ENCODE measurements at regions not wholly inside any gene's neighbourhood (a gene's known extent, or its start where the extent isn't known, plus 50 kb on each side); places are given as distances from the start of the nearest gene placed in this dataset.

DNA sequence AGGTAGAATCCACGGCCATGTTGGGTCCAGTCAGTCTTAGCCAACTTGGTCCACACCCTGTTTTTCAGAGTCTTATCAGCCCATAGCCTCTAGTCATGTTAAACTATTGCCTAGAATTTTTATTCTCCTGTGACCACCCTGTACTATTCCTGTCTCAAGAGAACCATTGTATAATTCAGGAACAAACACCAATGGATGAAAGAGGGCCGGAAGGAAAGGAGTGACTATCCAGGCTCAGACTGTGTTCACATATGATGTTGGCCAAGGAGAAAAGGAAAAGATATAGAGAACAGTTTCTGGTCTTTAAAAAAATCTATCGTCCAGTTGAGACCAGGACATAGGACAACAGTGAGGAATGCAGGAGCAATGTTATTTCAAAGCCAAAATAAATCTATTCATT, 82.9 kb upstream of the SETBP1 start:
- ChIA-PET POLR2A (no interaction called here), CTCF (no interaction called here)
- no peak overlapping the region for H3K27ac Mint-ChIP-seq
- H3K4me3 ChIP-seq (ENCODE audit: control extremely low read depth in 1 of 5, extremely low read depth in 1 of 5, insufficient read depth in 1 of 5, low read depth in 2 of 5, low read length in 4 of 5) = no peak overlapping the region
- H3K9ac ChIP-seq (ENCODE audit: low read length) = no peak overlapping the region
- WGBS (ENCODE audit: insufficient coverage) = 100% methylated on average over 1 of the region's 3 CpGs
- no peak overlapping the region for H3K27ac ChIP-seq (ENCODE audit: low read length in 2 of 2)
- no peaks in the 10 kb centered on the region for H3K9me3 ChIP-seq (ENCODE audit: control extremely low read depth in 1 of 3, control insufficient read depth in 2 of 3, insufficient read depth in 1 of 3, low read length in 2 of 3)
- H3K36me3 ChIP-seq (replicated peaks in 1 of 2; ENCODE audit: control extremely low read depth in 1 of 2, control insufficient read depth in 1 of 2, extremely low read depth in 1 of 2, insufficient read depth in 2 of 2, low read length in 1 of 2) = no peaks in the 10 kb centered on the region
- no peak overlapping the region for H3K4me3 Mint-ChIP-seq
- H3K27me3 Mint-ChIP-seq = no peaks in the 10 kb centered on the region
- H3K9me3 Mint-ChIP-seq (ENCODE audit: insufficient read depth) = no peaks in the 10 kb centered on the region
- H2AFZ ChIP-seq (ENCODE audit: insufficient read depth, low read depth, low read length, poor library complexity, severe bottlenecking) = no peak overlapping the region
- no peaks in the 10 kb centered on the region for H3K79me2 ChIP-seq (ENCODE audit: control insufficient read depth, insufficient read depth, low read length)
- ATAC-seq (ENCODE audit: low read depth) = no peak
- no peak overlapping the region for H3K4me2 ChIP-seq (replicated peaks; ENCODE audit: low read depth, low read length, poor library complexity, severe bottlenecking)
- no peak for DNase-seq
- no peak for TF ChIP-seq EZH2 (IDR thresholded peaks at IDR 0.05; ENCODE audit: borderline replicate concordance, insufficient read depth, low read depth, low read length, poor library complexity, severe bottlenecking)
- TF ChIP-seq, protein P1, sequence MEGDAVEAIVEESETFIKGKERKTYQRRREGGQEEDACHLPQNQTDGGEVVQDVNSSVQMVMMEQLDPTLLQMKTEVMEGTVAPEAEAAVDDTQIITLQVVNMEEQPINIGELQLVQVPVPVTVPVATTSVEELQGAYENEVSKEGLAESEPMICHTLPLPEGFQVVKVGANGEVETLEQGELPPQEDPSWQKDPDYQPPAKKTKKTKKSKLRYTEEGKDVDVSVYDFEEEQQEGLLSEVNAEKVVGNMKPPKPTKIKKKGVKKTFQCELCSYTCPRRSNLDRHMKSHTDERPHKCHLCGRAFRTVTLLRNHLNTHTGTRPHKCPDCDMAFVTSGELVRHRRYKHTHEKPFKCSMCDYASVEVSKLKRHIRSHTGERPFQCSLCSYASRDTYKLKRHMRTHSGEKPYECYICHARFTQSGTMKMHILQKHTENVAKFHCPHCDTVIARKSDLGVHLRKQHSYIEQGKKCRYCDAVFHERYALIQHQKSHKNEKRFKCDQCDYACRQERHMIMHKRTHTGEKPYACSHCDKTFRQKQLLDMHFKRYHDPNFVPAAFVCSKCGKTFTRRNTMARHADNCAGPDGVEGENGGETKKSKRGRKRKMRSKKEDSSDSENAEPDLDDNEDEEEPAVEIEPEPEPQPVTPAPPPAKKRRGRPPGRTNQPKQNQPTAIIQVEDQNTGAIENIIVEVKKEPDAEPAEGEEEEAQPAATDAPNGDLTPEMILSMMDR (IDR thresholded peaks at IDR 0.05) = no peak
- H3K27me3 ChIP-seq (replicated peaks in 1 of 4; ENCODE audit: control extremely low read depth in 1 of 4, control insufficient read depth in 3 of 4, insufficient read depth in 4 of 4, low read length in 3 of 4) = no peaks in the 10 kb centered on the region
- peaks cover 9 to 14% of the 10 kb centered on the region in 2 donors for H3K4me1 ChIP-seq (ENCODE audit: control insufficient read depth in 2 of 2, insufficient read depth in 2 of 2, low read length in 2 of 2)
- peaks cover 16% of the 10 kb centered on the region for H3K4me1 Mint-ChIP-seq
- intact Hi-C loops (cut with micrococcal nuclease) = no loop called here
- H4K20me1 ChIP-seq (ENCODE audit: control insufficient read depth, insufficient read depth, low read length, poor library complexity, severe bottlenecking) = no peaks in the 10 kb centered on the region

GRCh38 chr18:44598514-44598913, 82.2 kb upstream of the SETBP1 start:
- Histone ChIP-seq H4K20me1 (ENCODE audit: control insufficient read depth, insufficient read depth, low read length, poor library complexity, severe bottlenecking) (no peaks in the 10 kb centered on the region), H3K79me2 (ENCODE audit: control insufficient read depth, insufficient read depth, low read length) (no peaks in the 10 kb centered on the region), H3K4me1 (ENCODE audit: control insufficient read depth in 2 of 2, insufficient read depth in 2 of 2, low read length in 2 of 2) (peaks cover 13 to 18% of the 10 kb centered on the region in 2 donors), H3K9ac (ENCODE audit: low read length) (no peak overlapping the region), H3K27ac (ENCODE audit: low read length in 2 of 2) (no peak overlapping the region), H3K36me3 (replicated peaks in 1 of 2; ENCODE audit: control extremely low read depth in 1 of 2, control insufficient read depth in 1 of 2, extremely low read depth in 1 of 2, insufficient read depth in 2 of 2, low read length in 1 of 2) (no peaks in the 10 kb centered on the region), H3K9me3 (ENCODE audit: control extremely low read depth in 1 of 3, control insufficient read depth in 2 of 3, insufficient read depth in 1 of 3, low read length in 2 of 3) (peaks cover 0 to 3% (median 0%) of the 10 kb centered on the region in 3 donors), H2AFZ (ENCODE audit: insufficient read depth, low read depth, low read length, poor library complexity, severe bottlenecking) (no peak overlapping the region), H3K4me3 (ENCODE audit: control extremely low read depth in 1 of 5, extremely low read depth in 1 of 5, insufficient read depth in 1 of 5, low read depth in 2 of 5, low read length in 4 of 5) (no peak overlapping the region), H3K27me3 (replicated peaks in 1 of 4; ENCODE audit: control extremely low read depth in 1 of 4, control insufficient read depth in 3 of 4, insufficient read depth in 4 of 4, low read length in 3 of 4) (no peaks in the 10 kb centered on the region), H3K4me2 (replicated peaks; ENCODE audit: low read depth, low read length, poor library complexity, severe bottlenecking) (no peak overlapping the region)
- TF ChIP-seq, protein P1 (IDR thresholded peaks at IDR 0.05) = no peak
- no peak for TF ChIP-seq EZH2 (IDR thresholded peaks at IDR 0.05; ENCODE audit: borderline replicate concordance, insufficient read depth, low read depth, low read length, poor library complexity, severe bottlenecking)
- Mint-ChIP-seq H3K4me1 (peaks cover 18% of the 10 kb centered on the region), H3K4me3 (no peak overlapping the region), H3K27ac (no peak overlapping the region), H3K9me3 (ENCODE audit: insufficient read depth) (no peaks in the 10 kb centered on the region), H3K27me3 (no peaks in the 10 kb centered on the region)
- 96% methylated on average over 4 of the region's 4 CpGs for WGBS (ENCODE audit: insufficient coverage)
- ATAC-seq (ENCODE audit: low read depth) (no peak), DNase-seq (no peak)
- intact Hi-C loops (cut with micrococcal nuclease) = no loop called here
- ChIA-PET CTCF (interaction anchor here (1.3 kb wide), 1 partner anchor 10 kb away, joined by 3 read pairs; no protein-coding TSS in a partner anchor), POLR2A (no interaction called here)

All from B cell (primary cell).